CD4-positive, alpha-beta T cell treated with Interleukin-10 for 1 hour (primary cell): ENCODE measurements at regions not wholly inside any gene's neighbourhood (a gene's known extent, or its start where the extent isn't known, plus 50 kb on each side); places are given as distances from the start of the nearest gene placed in this dataset.
"Not testable (repeated sequence)": the region's sequence is repeated elsewhere in the genome, so short reads cannot be mapped to it uniquely, and the experiment has no call there.

Source experiments
- DNase-seq: peaks from one replicate; pipeline ENCODE4 v3.0.0-alpha.2; 2020

GRCh38 chr20:25985597-25985996 is 288.9 kb upstream of the ZNF337 start:
- DNase-seq: no peak

DNA sequence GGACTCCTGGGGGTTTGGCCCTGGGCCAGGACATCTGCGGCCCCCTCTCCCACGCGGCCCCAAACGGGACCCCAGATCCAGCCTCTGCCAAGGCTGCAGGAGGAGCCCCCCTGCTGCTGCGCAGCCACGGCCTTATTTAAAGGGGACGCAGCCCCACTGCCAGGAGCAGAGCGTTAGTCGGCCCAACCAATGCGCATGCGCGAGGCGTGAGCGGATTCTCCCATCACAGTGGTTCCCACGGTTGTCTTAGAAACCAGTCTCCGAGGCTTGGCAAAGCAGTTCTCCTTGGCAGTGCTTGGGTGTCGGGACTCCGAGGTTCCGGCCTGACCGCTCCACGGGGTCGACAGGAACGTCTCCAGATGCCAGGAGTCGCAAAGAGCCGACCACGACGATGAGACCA is 288.3 kb upstream of the ZNF337 start:
- peak; percentile 50 for DNase-seq

DNA sequence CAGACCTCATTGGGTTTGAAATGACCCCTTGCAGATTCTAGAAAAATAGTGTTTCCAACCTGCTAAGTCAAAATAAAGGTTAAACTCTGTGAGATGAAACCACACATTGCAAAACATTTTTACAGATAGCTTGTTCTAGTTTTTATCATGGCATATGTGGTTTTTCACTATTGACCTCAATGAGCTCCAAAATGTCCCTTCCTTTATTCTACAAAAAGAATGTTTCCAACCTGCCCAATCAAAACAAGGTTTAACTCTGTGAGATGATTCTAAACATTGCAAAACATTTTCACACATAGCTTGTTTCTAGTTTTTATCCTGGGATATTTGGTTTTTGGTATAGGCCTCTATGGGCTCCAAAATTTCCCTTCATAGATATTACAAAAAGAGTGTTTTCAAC is 286.0 kb upstream of the ZNF337 start:
- DNase-seq: not testable (repeated sequence)

- not testable (repeated sequence) for DNase-seq
Measured at GRCh38 chr20:25978450-25979190, 282.0 kb upstream of the ZNF337 start.

DNA sequence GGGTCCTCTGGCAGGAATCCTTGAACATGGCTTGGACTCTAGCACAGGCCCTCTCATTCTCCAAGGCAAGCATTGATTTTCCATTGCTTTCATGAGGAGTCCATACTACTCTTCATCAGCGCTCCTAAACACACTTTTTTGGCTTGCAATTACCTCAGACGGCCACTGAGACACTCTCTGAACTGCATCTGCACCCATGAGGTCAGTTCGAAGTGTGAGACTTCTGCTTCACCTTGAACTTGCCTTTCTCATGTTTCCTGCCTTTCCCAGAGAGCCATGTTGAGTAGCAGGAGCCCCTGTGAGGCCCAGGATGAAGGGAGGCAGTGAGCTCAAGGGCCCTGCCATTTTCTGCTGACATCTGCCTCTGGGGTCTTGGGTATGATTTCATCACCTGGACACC is 279.2 kb upstream of the ZNF337 start:
- not testable (repeated sequence) for DNase-seq

GRCh38 chr20:25965203-25965602 is 268.6 kb upstream of the ZNF337 start:
- DNase-seq: not testable (repeated sequence)

GRCh38 chr20:25953876-25954275 is 257.2 kb upstream of the ZNF337 start:
- DNase-seq: not testable (repeated sequence)

- not testable (repeated sequence) for DNase-seq
Measured at GRCh38 chr20:25935230-25935629, 238.6 kb upstream of the ZNF337 start.

DNA sequence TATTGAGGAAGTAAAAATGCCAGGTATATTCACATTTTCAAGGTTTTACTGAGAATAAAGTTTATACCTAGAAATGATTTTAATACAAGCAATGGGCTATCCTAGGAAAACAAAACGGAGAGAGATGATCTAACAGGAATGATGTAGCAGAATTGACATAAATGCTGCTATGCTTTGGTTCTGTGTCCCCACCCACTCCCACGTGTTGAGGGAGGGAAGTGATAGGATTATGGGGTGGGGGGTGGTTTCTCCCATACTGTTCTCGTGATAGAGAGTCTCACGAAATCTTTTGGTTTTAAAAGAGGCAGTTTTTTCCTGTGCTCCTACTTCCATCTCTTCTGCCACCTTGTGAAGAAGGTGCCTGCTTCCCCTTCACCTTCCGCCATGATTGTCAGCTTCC is 236.2 kb upstream of the ZNF337 start:
- DNase-seq: not testable (repeated sequence)

DNA sequence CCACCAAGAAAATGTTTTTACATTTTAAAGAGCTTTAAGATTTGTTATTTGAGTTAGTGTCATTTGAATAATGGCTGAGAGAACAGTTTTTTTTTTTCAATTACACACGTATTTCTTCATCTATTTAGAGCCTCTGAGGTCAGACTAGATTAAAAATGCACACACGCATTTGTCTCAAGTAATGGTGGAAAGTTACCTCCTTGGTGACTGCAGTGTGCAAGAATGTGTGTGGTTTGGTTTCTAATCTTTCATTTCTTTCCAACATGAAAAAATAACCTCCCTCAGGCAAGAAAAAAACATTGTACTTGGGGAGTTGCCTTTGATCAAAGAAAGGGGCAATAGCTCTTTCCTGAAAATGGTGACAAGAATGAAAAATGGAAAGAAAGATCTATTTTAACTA is 235.5 kb upstream of the ZNF337 start:
- not testable (repeated sequence) for DNase-seq

- not testable (repeated sequence) for DNase-seq
Measured at GRCh38 chr20:25902321-25902720, 205.7 kb upstream of the ZNF337 start.

GRCh38 chr20:25898663-25899062 is 202.0 kb upstream of the ZNF337 start:
- not testable (repeated sequence) for DNase-seq

- not testable (repeated sequence) for DNase-seq
Measured at GRCh38 chr20:25879096-25879495, 182.4 kb upstream of the ZNF337 start.

GRCh38 chr20:25868650-25868979 is 172.0 kb upstream of the ZNF337 start:
- DNase-seq: not testable (repeated sequence)

- DNase-seq: peak; percentile 66
Measured at GRCh38 chr20:25867776-25868649, 171.4 kb upstream of the ZNF337 start.

- not testable (repeated sequence) for DNase-seq
Measured at GRCh38 chr20:25867015-25867775, 170.5 kb upstream of the ZNF337 start.

GRCh38 chr20:25865715-25866656 is 169.3 kb upstream of the ZNF337 start:
- peak; percentile 75 for DNase-seq

DNA sequence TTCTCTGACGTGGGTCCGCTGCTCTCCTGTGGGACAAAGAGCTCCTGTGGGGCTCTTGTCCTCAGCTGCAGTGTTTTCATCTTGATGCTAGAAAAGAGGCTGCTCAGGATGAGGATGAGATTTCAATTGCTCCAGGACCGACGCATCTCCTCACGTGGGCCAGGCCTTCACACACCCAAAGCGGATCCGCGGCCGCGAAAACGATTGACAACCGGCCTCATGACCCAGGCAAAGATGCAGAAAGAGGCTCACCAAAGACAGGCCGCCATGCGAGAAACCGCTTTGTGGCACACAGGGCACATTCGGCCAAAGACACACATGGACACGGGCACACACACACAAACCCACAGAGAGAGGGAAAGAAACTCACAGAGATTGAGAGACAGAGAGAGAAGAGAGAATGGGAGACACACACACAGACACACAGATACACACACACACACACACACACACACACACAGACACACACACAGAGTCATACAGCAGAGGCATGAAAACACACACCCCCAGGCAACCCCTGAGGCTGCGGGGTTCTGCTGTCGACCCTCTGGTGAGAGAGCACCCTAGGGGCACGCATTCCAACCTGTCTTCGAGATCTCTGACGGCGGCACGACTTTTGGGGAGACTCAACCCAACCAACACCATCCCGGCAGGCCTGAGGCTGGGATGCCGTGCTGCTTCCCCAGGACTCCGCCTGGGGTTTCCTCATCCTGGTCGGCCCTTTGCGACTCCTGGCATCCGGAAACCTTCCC is 168.5 kb upstream of the ZNF337 start:
- DNase-seq: not testable (repeated sequence)

- DNase-seq: no peak
Measured at GRCh38 chr20:25864326-25864962, 167.8 kb upstream of the ZNF337 start.

GRCh38 chr20:25863536-25864325 is 167.1 kb upstream of the ZNF337 start:
- no peak for DNase-seq
